GM21737 (cell line): ENCODE measurements at regions not wholly inside any gene's neighbourhood (a gene's known extent, or its start where the extent isn't known, plus 50 kb on each side); places are given as distances from the start of the nearest gene placed in this dataset.

Experiments
- ATAC-seq: cut with Tn5 transposase; IDR thresholded peaks from one replicate; pipeline ENCODE4 v1.9.1; 2021; ENCODE audit warnings: mild to moderate bottlenecking, moderate library complexity; ENCODE audit not compliant: unreplicated experiment

GRCh38 chr3:162171970-162172369 lies 675.4 kb downstream of the OTOL1 start:
- ATAC-seq = no peak

GRCh38 chr3:162175145-162175544 lies 678.5 kb downstream of the OTOL1 start:
- no peak for ATAC-seq

GRCh38 chr3:162175878-162176277 lies 679.3 kb downstream of the OTOL1 start:
- no peak for ATAC-seq

GRCh38 chr3:162183440-162183839 lies 686.8 kb downstream of the OTOL1 start:
- ATAC-seq = no peak

- ATAC-seq = no peak
These were observed 695.9 kb downstream of the OTOL1 start for GRCh38 chr3:162192340-162193029.

- ATAC-seq = no peak
These were observed 696.8 kb downstream of the OTOL1 start for GRCh38 chr3:162193148-162194095.

- no peak for ATAC-seq
These were observed 698.5 kb downstream of the OTOL1 start for GRCh38 chr3:162195147-162195546.

GRCh38 chr3:162196964-162197363 lies 700.4 kb downstream of the OTOL1 start:
- ATAC-seq = no peak

- ATAC-seq = no peak
These were observed 704.2 kb downstream of the OTOL1 start for GRCh38 chr3:162200836-162201235.

GRCh38 chr3:162206648-162207047 lies 710.0 kb downstream of the OTOL1 start:
- ATAC-seq = no peak

GRCh38 chr3:162211470-162211869 lies 714.9 kb downstream of the OTOL1 start:
- ATAC-seq = no peak

GRCh38 chr3:162213196-162213595 lies 716.6 kb downstream of the OTOL1 start:
- ATAC-seq = no peak

- no peak for ATAC-seq
These were observed 717.3 kb downstream of the OTOL1 start for GRCh38 chr3:162213956-162214355.

GRCh38 chr3:162217647-162218046 lies 721.0 kb downstream of the OTOL1 start:
- ATAC-seq = no peak

GRCh38 chr3:162218479-162218878 lies 721.9 kb downstream of the OTOL1 start:
- ATAC-seq = no peak

GRCh38 chr3:162224746-162225145 lies 728.1 kb downstream of the OTOL1 start:
- ATAC-seq = no peak

GRCh38 chr3:162236949-162237348 lies 740.3 kb downstream of the OTOL1 start:
- no peak for ATAC-seq

GRCh38 chr3:162250782-162251181 lies 754.2 kb downstream of the OTOL1 start:
- ATAC-seq = no peak

- no peak for ATAC-seq
These were observed 765.5 kb downstream of the OTOL1 start for GRCh38 chr3:162262129-162262528.

GRCh38 chr3:162263596-162263995 lies 767.0 kb downstream of the OTOL1 start:
- no peak for ATAC-seq

- no peak for ATAC-seq
These were observed 773.2 kb downstream of the OTOL1 start for GRCh38 chr3:162269636-162270458.
